ENCODE measurements at regions not wholly inside any gene's neighbourhood (a gene's known extent, or its start where the extent isn't known, plus 50 kb on each side); places are given as distances from the start of the nearest gene placed in this dataset.

GRCh38 chr20:40843251-40843650, 154.2 kb upstream of the MAFB start:
- TF ChIP-seq, protein P1, sequence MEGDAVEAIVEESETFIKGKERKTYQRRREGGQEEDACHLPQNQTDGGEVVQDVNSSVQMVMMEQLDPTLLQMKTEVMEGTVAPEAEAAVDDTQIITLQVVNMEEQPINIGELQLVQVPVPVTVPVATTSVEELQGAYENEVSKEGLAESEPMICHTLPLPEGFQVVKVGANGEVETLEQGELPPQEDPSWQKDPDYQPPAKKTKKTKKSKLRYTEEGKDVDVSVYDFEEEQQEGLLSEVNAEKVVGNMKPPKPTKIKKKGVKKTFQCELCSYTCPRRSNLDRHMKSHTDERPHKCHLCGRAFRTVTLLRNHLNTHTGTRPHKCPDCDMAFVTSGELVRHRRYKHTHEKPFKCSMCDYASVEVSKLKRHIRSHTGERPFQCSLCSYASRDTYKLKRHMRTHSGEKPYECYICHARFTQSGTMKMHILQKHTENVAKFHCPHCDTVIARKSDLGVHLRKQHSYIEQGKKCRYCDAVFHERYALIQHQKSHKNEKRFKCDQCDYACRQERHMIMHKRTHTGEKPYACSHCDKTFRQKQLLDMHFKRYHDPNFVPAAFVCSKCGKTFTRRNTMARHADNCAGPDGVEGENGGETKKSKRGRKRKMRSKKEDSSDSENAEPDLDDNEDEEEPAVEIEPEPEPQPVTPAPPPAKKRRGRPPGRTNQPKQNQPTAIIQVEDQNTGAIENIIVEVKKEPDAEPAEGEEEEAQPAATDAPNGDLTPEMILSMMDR (IDR thresholded peaks at IDR 0.05), result no peak
- TF ChIP-seq POLR2A (IDR thresholded peaks at IDR 0.05), result no peak

Data from testis (tissue), 2 donors.